Ascending aorta (tissue), 2 donors: ENCODE measurements at regions not wholly inside any gene's neighbourhood (a gene's known extent, or its start where the extent isn't known, plus 50 kb on each side); places are given as distances from the start of the nearest gene placed in this dataset.
"Not testable (repeated sequence)": the region's sequence is repeated elsewhere in the genome, so short reads cannot be mapped to it uniquely, and the experiment has no call there.

ENCODE experiments used
- DNase-seq, 2 donors: peaks; one replicate each; pipeline ENCODE4 v3.0.0-alpha.2; 2019; ENCODE audit warnings: low spot score in 2 of 2
- H3K27ac ChIP-seq, 2 donors: fragments of 200-600 bp; sonication (generic); one replicate each; pipeline ENCODE4 v1.5.1; 2016 to 2017; ENCODE audit warnings: mild to moderate bottlenecking in 1 of 2
- H3K27me3 ChIP-seq: fragments of 200-600 bp; sonication (generic); one replicate; pipeline ENCODE4 v1.5.1; 2017
- H3K36me3 ChIP-seq, 2 donors: fragments of 200-600 bp; sonication (generic); one replicate each; pipeline ENCODE4 v1.5.1; 2016
- H3K4me1 ChIP-seq, 2 donors: fragments of 200-600 bp; sonication (generic); one replicate each; pipeline ENCODE4 v1.5.1; 2016 to 2017; ENCODE audit warnings: mild to moderate bottlenecking in 1 of 2
- H3K4me3 ChIP-seq, 2 donors: fragments of 200-600 bp; sonication (generic); one replicate each; pipeline ENCODE4 v1.5.1; 2016 to 2017; ENCODE audit warnings: mild to moderate bottlenecking in 1 of 2
- H3K9me3 ChIP-seq, 2 donors: fragments of 200-600 bp; sonication (generic); one replicate each; pipeline ENCODE4 v1.5.1; 2016
- intact Hi-C: fragments of 100-400 bp; cut with DNase I; formaldehyde crosslinking; loops from one replicate; pipeline ENCODE4 v1.15.1; 2023
- TF ChIP-seq, protein P1 (sequence below), 3 experiments: fragments of 200-600 bp in 2 of 3; fragments of 450-650 bp in 1 of 3; sonication (generic) in 2 of 3; IDR thresholded peaks; one replicate each; pipeline ENCODE4 v1.5.1; 2016 to 2019; ENCODE audit warnings: antibody characterized with exemption in 3 of 3, mild to moderate bottlenecking in 1 of 3, moderate library complexity in 1 of 3

DNA sequence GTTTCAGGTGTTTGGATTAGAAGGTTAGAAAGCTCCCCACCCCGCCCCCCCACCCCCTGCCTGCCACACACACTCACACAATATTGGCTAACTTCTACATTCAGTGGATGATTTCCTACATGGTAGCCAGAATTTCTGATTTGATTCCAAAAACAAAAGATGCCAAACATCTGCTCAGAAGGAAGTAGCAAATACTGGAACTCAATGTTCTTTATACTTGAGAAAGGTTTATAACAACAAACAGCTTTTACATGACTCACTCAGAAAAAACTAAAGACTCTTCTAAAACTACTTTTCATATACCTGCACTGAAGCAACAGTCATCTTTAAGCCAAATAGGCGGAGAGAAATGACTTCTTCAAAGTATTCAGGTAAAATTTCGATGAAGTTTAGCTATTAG is 750.5 kb upstream of the POU3F4 start:
- Histone ChIP-seq H3K27me3 (no peaks in the 10 kb centered on the region), H3K4me3 (no peak overlapping the region), H3K27ac (no peak overlapping the region), H3K36me3 (no peaks in the 10 kb centered on the region), H3K9me3 (no peaks in the 10 kb centered on the region), H3K4me1 (no peaks in the 10 kb centered on the region)
- DNase-seq, result no peak
- intact Hi-C loops, result loop anchor here (5.0 kb wide), 1 partner anchor 55 kb away; no protein-coding TSS in a partner anchor
- TF ChIP-seq, protein P1, sequence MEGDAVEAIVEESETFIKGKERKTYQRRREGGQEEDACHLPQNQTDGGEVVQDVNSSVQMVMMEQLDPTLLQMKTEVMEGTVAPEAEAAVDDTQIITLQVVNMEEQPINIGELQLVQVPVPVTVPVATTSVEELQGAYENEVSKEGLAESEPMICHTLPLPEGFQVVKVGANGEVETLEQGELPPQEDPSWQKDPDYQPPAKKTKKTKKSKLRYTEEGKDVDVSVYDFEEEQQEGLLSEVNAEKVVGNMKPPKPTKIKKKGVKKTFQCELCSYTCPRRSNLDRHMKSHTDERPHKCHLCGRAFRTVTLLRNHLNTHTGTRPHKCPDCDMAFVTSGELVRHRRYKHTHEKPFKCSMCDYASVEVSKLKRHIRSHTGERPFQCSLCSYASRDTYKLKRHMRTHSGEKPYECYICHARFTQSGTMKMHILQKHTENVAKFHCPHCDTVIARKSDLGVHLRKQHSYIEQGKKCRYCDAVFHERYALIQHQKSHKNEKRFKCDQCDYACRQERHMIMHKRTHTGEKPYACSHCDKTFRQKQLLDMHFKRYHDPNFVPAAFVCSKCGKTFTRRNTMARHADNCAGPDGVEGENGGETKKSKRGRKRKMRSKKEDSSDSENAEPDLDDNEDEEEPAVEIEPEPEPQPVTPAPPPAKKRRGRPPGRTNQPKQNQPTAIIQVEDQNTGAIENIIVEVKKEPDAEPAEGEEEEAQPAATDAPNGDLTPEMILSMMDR (IDR thresholded peaks at IDR 0.05), result no peak

DNA sequence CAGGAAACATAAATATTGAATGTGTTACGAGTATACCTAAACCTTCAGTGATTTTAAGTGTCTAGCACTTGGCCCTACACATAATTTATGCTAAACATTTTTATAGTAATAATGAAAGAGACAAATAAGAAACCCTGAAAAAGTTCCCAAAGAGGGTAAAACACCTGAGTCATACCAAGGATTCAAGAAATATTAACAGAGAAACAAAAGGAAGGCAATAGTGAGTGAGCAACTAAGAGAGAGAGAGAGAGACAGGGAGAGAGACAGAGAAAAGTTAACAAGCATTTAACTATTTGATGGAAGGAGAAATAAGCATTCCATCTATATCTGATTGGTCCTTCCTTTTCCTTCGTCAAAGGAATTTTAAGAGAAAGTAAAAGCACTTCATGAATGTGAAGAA is 743.6 kb upstream of the POU3F4 start:
- H3K36me3 ChIP-seq, result no peaks in the 10 kb centered on the region
- TF ChIP-seq, protein P1 (IDR thresholded peaks at IDR 0.05), result no peak
- no peaks in the 10 kb centered on the region for H3K4me1 ChIP-seq
- no peak overlapping the region for H3K27ac ChIP-seq
- intact Hi-C loops, result no loop called here
- no peaks in the 10 kb centered on the region for H3K27me3 ChIP-seq
- DNase-seq, result no peak
- peaks cover 0 to 12% of the 10 kb centered on the region in 2 donors for H3K9me3 ChIP-seq
- H3K4me3 ChIP-seq, result no peak overlapping the region

DNA sequence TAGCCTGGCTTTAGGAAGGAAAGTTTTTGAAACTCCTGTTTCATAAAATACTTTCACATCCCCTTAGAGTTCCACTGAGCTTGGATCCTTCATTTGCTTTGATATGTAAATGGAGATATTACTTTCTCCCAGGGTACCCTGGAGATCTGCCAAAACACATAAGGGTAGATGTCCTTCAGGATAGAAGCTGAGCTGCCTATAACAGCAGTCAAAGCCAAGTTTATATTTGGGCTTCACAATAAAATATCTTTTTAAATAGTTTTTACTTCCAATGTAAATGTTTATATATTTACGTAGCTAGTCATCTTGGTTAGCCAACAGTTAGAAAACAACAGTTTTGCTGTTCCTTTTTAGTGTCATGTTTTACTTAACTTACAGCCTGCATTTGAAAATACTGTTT is 742.3 kb upstream of the POU3F4 start:
- H3K9me3 ChIP-seq, result peaks cover 0 to 12% of the 10 kb centered on the region in 2 donors
- no peak overlapping the region for H3K27ac ChIP-seq
- intact Hi-C loops, result no loop called here
- DNase-seq, result no peak
- no peaks in the 10 kb centered on the region for H3K36me3 ChIP-seq
- H3K4me1 ChIP-seq, result no peaks in the 10 kb centered on the region
- H3K4me3 ChIP-seq, result no peak overlapping the region
- TF ChIP-seq, protein P1 (IDR thresholded peaks at IDR 0.05), result no peak
- no peaks in the 10 kb centered on the region for H3K27me3 ChIP-seq

DNA sequence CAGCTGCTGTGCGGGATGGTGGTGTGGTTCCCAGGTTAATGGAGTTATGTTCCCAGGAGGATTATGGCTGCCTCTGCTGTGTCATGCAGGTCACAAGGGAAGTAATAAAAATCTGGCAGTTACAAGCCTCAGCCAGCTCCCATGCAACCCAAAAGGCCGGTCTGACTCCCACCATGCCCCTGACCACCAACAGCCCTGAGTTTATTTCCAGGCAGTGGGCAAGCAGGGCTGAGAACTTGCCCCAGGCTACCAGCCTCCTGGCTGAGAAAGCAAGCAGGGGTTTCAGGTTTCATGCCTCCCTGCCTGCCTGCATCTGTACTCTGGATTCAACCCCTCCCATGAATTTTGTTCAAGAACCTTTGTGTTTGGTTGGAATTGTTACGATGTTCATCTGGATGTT is 732.7 kb upstream of the POU3F4 start:
- TF ChIP-seq, protein P1 (IDR thresholded peaks at IDR 0.05), result no peak
- H3K4me1 ChIP-seq, result no peaks in the 10 kb centered on the region
- no peak overlapping the region for H3K4me3 ChIP-seq
- no peaks in the 10 kb centered on the region for H3K27me3 ChIP-seq
- no peaks in the 10 kb centered on the region for H3K36me3 ChIP-seq
- H3K27ac ChIP-seq, result no peak overlapping the region
- intact Hi-C loops, result no loop called here
- H3K9me3 ChIP-seq, result no peaks in the 10 kb centered on the region
- DNase-seq, result no peak

DNA sequence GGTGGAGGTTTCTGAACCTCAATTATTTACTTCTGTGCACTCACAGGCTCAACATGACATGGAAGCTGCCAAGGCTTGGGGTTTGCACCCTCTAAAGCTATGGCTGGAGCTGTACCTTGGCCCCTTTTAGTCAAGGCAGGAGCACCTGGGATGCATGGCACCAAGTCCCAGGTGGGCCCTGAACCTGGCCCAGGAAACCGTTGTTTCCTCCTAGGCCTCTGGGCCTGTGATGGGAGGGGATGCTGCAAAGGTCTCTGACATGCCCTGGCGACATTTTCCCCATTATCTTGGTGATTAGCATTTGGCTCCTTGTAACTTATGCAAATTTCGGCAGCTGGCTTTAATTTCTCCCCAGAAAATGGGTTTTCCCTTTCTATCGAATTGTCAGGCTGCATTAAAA is 726.1 kb upstream of the POU3F4 start:
- H3K27ac ChIP-seq, result no peak overlapping the region
- H3K4me3 ChIP-seq, result no peak overlapping the region
- H3K27me3 ChIP-seq, result no peaks in the 10 kb centered on the region
- no peaks in the 10 kb centered on the region for H3K9me3 ChIP-seq
- no peaks in the 10 kb centered on the region for H3K4me1 ChIP-seq
- H3K36me3 ChIP-seq, result no peaks in the 10 kb centered on the region
- TF ChIP-seq, protein P1 (IDR thresholded peaks at IDR 0.05), result no peak
- intact Hi-C loops, result no loop called here
- DNase-seq, result no peak

DNA sequence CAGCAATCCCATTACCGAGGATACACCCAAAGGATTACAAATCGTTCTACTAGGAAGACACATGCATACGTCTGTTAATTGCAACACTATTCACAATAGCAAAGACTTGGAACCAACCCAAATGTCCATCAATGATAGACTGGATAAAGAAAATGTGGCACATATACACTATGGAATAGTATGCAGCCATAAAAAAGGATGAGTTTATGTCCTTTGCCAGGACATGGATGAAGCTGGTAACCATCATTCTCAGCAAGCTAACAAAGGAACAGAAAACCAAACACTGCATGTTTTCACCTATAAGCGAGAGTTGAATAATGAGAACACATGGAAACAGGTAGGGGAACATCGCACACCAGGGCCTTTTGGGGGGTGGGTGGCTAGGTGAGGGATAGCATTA is 695.2 kb upstream of the POU3F4 start:
- H3K36me3 ChIP-seq, H3K9me3 ChIP-seq, H3K4me1 ChIP-seq, H3K4me3 ChIP-seq, H3K27me3 ChIP-seq, DNase-seq, H3K27ac ChIP-seq: not testable (repeated sequence)
- intact Hi-C loops, result loop anchor here (10.0 kb wide), 1 partner anchor 158 kb away; no protein-coding TSS in a partner anchor
